ENCODE measurements at regions not wholly inside any gene's neighbourhood (a gene's known extent, or its start where the extent isn't known, plus 50 kb on each side); places are given as distances from the start of the nearest gene placed in this dataset.

DNA sequence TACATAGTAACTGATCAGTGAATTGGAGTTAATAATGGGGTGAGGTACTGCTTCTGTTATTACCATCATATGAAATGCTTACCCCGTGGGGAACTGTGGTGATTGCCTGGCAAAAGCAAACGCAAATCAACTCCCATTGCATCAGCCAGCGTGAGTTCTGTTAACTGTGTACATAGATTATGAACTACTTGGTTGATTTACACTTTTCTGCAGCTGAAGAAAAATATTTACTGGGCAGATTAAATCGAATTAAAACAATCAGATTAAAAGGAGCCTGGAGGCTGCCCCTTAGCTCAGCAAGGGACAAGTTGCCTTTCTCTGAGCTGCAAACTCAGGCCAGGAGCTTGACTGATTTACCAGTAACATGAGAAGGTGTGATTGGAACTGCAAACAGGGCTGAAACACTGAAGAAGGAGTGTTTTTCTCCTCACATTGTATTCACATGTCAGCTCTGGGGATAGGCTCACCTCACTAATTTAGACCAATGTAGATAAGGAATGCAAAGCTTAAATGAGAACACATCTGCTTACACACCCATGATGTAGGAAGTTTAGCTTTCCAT, 220.1 kb downstream of the OSR1 start:
- no peak overlapping the region for H3K4me3 ChIP-seq (ENCODE audit: low read length)
- no peaks in the 10 kb centered on the region for H3K36me3 ChIP-seq (ENCODE audit: insufficient read depth, low read length)
- no peaks in the 10 kb centered on the region for H3K27me3 ChIP-seq (ENCODE audit: insufficient read depth, low read depth, low read length)
- no peaks in the 10 kb centered on the region for H3K9me3 ChIP-seq (ENCODE audit: low read length)
- no peak overlapping the region for H3K4me2 ChIP-seq (ENCODE audit: low read length)
- no peaks in the 10 kb centered on the region for H3K79me2 ChIP-seq (replicated peaks; ENCODE audit: insufficient read depth, low read length)
- H4K20me1 ChIP-seq (ENCODE audit: insufficient read depth), result no peaks in the 10 kb centered on the region
- H3F3A ChIP-seq (ENCODE audit: insufficient read depth, low read length, poor library complexity, severe bottlenecking), result no peaks in the 10 kb centered on the region
- H2AFZ ChIP-seq (ENCODE audit: low read depth, low read length), result no peak overlapping the region
- no peak overlapping the region for H3K9ac ChIP-seq (ENCODE audit: low read length)
- no peaks in the 10 kb centered on the region for H3K9me2 ChIP-seq (ENCODE audit: insufficient read depth, low read length)
- TF ChIP-seq EZH2 (IDR thresholded peaks at IDR 0.05; ENCODE audit: borderline replicate concordance, insufficient read depth, low read length, poor library complexity, severe bottlenecking), result no peak
- H3K27ac ChIP-seq (ENCODE audit: low read length), result no peak overlapping the region

DNA sequence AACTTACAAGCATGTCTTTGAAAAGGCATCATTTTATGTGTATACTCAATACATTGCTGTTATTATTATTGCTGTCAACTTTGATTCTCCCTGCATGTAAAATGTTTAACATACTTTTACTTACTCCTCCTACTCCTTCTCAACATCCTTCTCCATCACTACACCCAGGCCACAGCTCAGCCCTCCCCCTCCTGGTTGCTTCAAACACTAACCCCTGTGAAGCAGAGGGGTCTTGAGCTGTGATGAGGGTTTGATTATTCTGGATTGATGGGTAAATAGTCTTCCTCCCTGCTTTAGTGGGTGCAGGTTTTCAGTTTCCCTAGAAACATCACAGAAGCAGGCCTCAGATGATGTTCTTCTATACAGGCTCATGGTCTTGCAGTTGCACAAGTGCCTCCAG, 221.0 kb downstream of the OSR1 start:
- Histone ChIP-seq H3K36me3 (ENCODE audit: insufficient read depth, low read length) (no peaks in the 10 kb centered on the region), H3K27ac (ENCODE audit: low read length) (no peak overlapping the region), H3K4me3 (ENCODE audit: low read length) (no peak overlapping the region), H3K79me2 (replicated peaks; ENCODE audit: insufficient read depth, low read length) (no peaks in the 10 kb centered on the region), H3F3A (ENCODE audit: insufficient read depth, low read length, poor library complexity, severe bottlenecking) (no peaks in the 10 kb centered on the region), H2AFZ (ENCODE audit: low read depth, low read length) (no peak overlapping the region), H3K27me3 (ENCODE audit: insufficient read depth, low read depth, low read length) (no peaks in the 10 kb centered on the region), H3K9me2 (ENCODE audit: insufficient read depth, low read length) (no peaks in the 10 kb centered on the region), H3K9me3 (ENCODE audit: low read length) (no peaks in the 10 kb centered on the region), H3K9ac (ENCODE audit: low read length) (no peak overlapping the region), H3K4me2 (ENCODE audit: low read length) (no peak overlapping the region), H4K20me1 (ENCODE audit: insufficient read depth) (no peaks in the 10 kb centered on the region)
- no peak for TF ChIP-seq EP300 (conservative IDR thresholded peaks at IDR 0.05; ENCODE audit: poor library complexity, severe bottlenecking)
- TF ChIP-seq EZH2 (IDR thresholded peaks at IDR 0.05; ENCODE audit: borderline replicate concordance, insufficient read depth, low read length, poor library complexity, severe bottlenecking), result no peak
- no peak for TF ChIP-seq MXI1 (conservative IDR thresholded peaks at IDR 0.05; ENCODE audit: poor library complexity, severe bottlenecking)
- TF ChIP-seq, protein P1, sequence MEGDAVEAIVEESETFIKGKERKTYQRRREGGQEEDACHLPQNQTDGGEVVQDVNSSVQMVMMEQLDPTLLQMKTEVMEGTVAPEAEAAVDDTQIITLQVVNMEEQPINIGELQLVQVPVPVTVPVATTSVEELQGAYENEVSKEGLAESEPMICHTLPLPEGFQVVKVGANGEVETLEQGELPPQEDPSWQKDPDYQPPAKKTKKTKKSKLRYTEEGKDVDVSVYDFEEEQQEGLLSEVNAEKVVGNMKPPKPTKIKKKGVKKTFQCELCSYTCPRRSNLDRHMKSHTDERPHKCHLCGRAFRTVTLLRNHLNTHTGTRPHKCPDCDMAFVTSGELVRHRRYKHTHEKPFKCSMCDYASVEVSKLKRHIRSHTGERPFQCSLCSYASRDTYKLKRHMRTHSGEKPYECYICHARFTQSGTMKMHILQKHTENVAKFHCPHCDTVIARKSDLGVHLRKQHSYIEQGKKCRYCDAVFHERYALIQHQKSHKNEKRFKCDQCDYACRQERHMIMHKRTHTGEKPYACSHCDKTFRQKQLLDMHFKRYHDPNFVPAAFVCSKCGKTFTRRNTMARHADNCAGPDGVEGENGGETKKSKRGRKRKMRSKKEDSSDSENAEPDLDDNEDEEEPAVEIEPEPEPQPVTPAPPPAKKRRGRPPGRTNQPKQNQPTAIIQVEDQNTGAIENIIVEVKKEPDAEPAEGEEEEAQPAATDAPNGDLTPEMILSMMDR (IDR thresholded peaks at IDR 0.05; ENCODE audit: poor library complexity, severe bottlenecking), result no peak
- no peak for TF ChIP-seq SMC3 (conservative IDR thresholded peaks at IDR 0.05; ENCODE audit: poor library complexity)

DNA sequence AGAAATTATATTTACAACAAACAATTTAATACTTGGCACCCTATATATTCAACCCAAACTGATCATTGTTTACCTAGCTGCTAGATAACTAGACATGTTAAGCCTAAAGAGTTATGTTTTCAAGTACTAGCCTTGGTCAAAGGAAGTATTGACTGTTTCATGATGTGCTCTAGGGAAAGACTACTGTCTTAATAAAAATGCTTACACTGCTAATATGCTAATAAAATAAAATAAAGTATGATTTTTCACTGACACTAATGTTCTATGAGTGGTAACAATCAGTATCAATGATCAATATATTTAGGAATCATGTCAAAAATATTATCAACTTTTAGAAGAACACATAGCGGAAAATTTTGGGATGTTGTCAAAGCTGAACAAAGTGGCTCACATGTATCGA, 225.5 kb downstream of the OSR1 start:
- TF ChIP-seq, protein P2, sequence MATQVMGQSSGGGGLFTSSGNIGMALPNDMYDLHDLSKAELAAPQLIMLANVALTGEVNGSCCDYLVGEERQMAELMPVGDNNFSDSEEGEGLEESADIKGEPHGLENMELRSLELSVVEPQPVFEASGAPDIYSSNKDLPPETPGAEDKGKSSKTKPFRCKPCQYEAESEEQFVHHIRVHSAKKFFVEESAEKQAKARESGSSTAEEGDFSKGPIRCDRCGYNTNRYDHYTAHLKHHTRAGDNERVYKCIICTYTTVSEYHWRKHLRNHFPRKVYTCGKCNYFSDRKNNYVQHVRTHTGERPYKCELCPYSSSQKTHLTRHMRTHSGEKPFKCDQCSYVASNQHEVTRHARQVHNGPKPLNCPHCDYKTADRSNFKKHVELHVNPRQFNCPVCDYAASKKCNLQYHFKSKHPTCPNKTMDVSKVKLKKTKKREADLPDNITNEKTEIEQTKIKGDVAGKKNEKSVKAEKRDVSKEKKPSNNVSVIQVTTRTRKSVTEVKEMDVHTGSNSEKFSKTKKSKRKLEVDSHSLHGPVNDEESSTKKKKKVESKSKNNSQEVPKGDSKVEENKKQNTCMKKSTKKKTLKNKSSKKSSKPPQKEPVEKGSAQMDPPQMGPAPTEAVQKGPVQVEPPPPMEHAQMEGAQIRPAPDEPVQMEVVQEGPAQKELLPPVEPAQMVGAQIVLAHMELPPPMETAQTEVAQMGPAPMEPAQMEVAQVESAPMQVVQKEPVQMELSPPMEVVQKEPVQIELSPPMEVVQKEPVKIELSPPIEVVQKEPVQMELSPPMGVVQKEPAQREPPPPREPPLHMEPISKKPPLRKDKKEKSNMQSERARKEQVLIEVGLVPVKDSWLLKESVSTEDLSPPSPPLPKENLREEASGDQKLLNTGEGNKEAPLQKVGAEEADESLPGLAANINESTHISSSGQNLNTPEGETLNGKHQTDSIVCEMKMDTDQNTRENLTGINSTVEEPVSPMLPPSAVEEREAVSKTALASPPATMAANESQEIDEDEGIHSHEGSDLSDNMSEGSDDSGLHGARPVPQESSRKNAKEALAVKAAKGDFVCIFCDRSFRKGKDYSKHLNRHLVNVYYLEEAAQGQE (IDR thresholded peaks at IDR 0.05; ENCODE audit: borderline replicate concordance), result no peak
- TF ChIP-seq SMC3 (conservative IDR thresholded peaks at IDR 0.05; ENCODE audit: poor library complexity) (no peak), MXI1 (conservative IDR thresholded peaks at IDR 0.05; ENCODE audit: poor library complexity, severe bottlenecking) (no peak), EP300 (conservative IDR thresholded peaks at IDR 0.05; ENCODE audit: poor library complexity, severe bottlenecking) (no peak), POLR2AphosphoS5 (IDR thresholded peaks at IDR 0.05) (no peak)
- no peak overlapping the region for H3K9ac ChIP-seq (ENCODE audit: low read length)
- H3K36me3 ChIP-seq (ENCODE audit: insufficient read depth, low read length), result no peaks in the 10 kb centered on the region
- no peaks in the 10 kb centered on the region for H3K79me2 ChIP-seq (replicated peaks; ENCODE audit: insufficient read depth, low read length)
- no peak overlapping the region for H3K27ac ChIP-seq (ENCODE audit: low read length)
- no peaks in the 10 kb centered on the region for H3K9me2 ChIP-seq (ENCODE audit: insufficient read depth, low read length)
- no peaks in the 10 kb centered on the region for H3F3A ChIP-seq (ENCODE audit: insufficient read depth, low read length, poor library complexity, severe bottlenecking)
- no peak overlapping the region for H3K4me2 ChIP-seq (ENCODE audit: low read length)
- no peaks in the 10 kb centered on the region for H3K27me3 ChIP-seq (ENCODE audit: insufficient read depth, low read depth, low read length)
- H3K9me3 ChIP-seq (ENCODE audit: low read length), result no peaks in the 10 kb centered on the region
- H2AFZ ChIP-seq (ENCODE audit: low read depth, low read length), result no peak overlapping the region
- no peak overlapping the region for H3K4me3 ChIP-seq (ENCODE audit: low read length)
- no peaks in the 10 kb centered on the region for H4K20me1 ChIP-seq (ENCODE audit: insufficient read depth)

Data from neural cell (in vitro differentiated cells).